HepG2 (cell line): ENCODE measurements at regions not wholly inside any gene's neighbourhood (a gene's known extent, or its start where the extent isn't known, plus 50 kb on each side); places are given as distances from the start of the nearest gene placed in this dataset.

Source experiments
- ATAC-seq: fragments of 200-7000 bp; cut with Tn5 transposase; 3 replicates; pipeline ENCODE4 v1.9.1; 2020; ENCODE audit warnings: mild to moderate bottlenecking, moderate library complexity
- BruUV-seq: library from RNA; stranded (reverse); fragments of 400-500 nt; replicated peaks from 2 replicates; lab custom pipeline; 2021; lab: Mats Ljungman, UMichigan
- CTCF ChIA-PET: fragments of 300-600 bp; formaldehyde crosslinking; extraction: SDS; loops from one replicate; lab custom pipeline; 2021; ENCODE audit warnings: low total read pairs, inconsistent platforms, low intra/inter-chr PET ratio; lab: Yijun Ruan, JAX
- POLR2A ChIA-PET: fragments of 350-600 bp; sonication (Branson Sonifier 250); formaldehyde crosslinking; loops from one replicate; lab custom pipeline; 2020; ENCODE audit warnings: antibody characterized with exemption, inconsistent platforms; lab: Yijun Ruan, JAX
- DNase-seq: peaks from one replicate; pipeline ENCODE4 v3.0.0-alpha.2; 2015; ENCODE audit warnings: low spot score
- FAIRE-seq: peaks from 3 replicates; lab custom pipeline; 2011; peaks lifted over from hg19 to GRCh38; lab: Jason Lieb, UNC
- H2AFZ ChIP-seq: one replicate; pipeline ENCODE4 v1.6.1; 2011; ENCODE audit warnings: low read length, inconsistent platforms
- H3K27ac ChIP-seq: fragments of 300-600 bp; 3 replicates; pipeline ENCODE4 v1.8.0; 2011; ENCODE audit warnings: mixed run types, mild to moderate bottlenecking, mixed read lengths, low read length, inconsistent platforms; ENCODE audit not compliant: insufficient read depth; ENCODE audit errors: extremely low read length
- H3K27me3 ChIP-seq, 2 experiments: fragments of 200-600 bp in 1 of 2; 2 replicates in 1 of 2; 3 replicates in 1 of 2; pipeline versions ENCODE4 v1.6.0 to v1.8.0; 2011; ENCODE audit warnings: low read length in 2 of 2, mild to moderate bottlenecking in 2 of 2, moderate library complexity in 2 of 2, inconsistent platforms in 1 of 2; ENCODE audit not compliant: insufficient read depth in 2 of 2, control insufficient read depth in 1 of 2
- H3K36me3 ChIP-seq, 2 experiments: fragments of 200-600 bp in 1 of 2; replicated peaks in 1 of 2; 2 replicates in 1 of 2; 3 replicates in 1 of 2; pipeline versions ENCODE4 v1.5.1 to v1.8.0; 2011; ENCODE audit warnings: low read length in 2 of 2, inconsistent platforms in 1 of 2; ENCODE audit not compliant: insufficient read depth in 2 of 2, control insufficient read depth in 1 of 2
- H3K4me1 ChIP-seq: 2 replicates; pipeline ENCODE4 v1.5.1; 2012; ENCODE audit warnings: low read length, inconsistent platforms; ENCODE audit not compliant: insufficient read depth
- H3K4me2 ChIP-seq: 2 replicates; pipeline ENCODE4 v1.6.0; 2011; ENCODE audit warnings: low read depth, low read length, inconsistent platforms
- H3K4me3 ChIP-seq, 3 experiments: fragments of 200-600 bp in 1 of 3; sonication (generic), shearing (Covaris generic) in 1 of 3; replicated peaks in 1 of 3; 2 replicates each; pipeline ENCODE4 v1.5.1; 2011 to 2016; ENCODE audit warnings: low read length in 3 of 3, inconsistent platforms in 2 of 3, low read depth in 2 of 3, mild to moderate bottlenecking in 2 of 3, control low read depth in 1 of 3, mixed read lengths in 1 of 3; ENCODE audit not compliant: insufficient read depth in 1 of 3
- H3K79me2 ChIP-seq: one replicate; pipeline ENCODE4 v1.6.1; 2011; ENCODE audit warnings: low read length, inconsistent platforms; ENCODE audit not compliant: insufficient read depth
- H3K9ac ChIP-seq: 2 replicates; pipeline ENCODE4 v1.6.0; 2011; ENCODE audit warnings: mild to moderate bottlenecking, low read depth, low read length, inconsistent platforms; ENCODE audit not compliant: insufficient read depth
- H3K9me3 ChIP-seq: 2 replicates; pipeline ENCODE4 v1.5.1; 2012; ENCODE audit warnings: mild to moderate bottlenecking, low read length
- H4K20me1 ChIP-seq: 2 replicates; pipeline ENCODE4 v1.6.0; 2011; ENCODE audit warnings: inconsistent platforms, mild to moderate bottlenecking, low read length, moderate library complexity; ENCODE audit not compliant: insufficient read depth
- GMEB1 ChIP-seq: sonication (generic); formaldehyde crosslinking; IDR thresholded peaks from 2 replicates; pipeline ENCODE4 v1.5.1; 2020; ENCODE audit warnings: missing genetic modification reagents, mild to moderate bottlenecking, borderline replicate concordance
- GPN1 ChIP-seq: sonication (generic); formaldehyde crosslinking; IDR thresholded peaks from 2 replicates; pipeline ENCODE4 v1.5.1; 2020; ENCODE audit warnings: missing genetic modification reagents, borderline replicate concordance
- MAFF ChIP-seq: IDR thresholded peaks from 2 replicates; pipeline ENCODE4 v1.6.1; 2011; ENCODE audit warnings: low read depth, low read length, improper control_type of control experiment
- PHF5A ChIP-seq: IDR thresholded peaks from one replicate; pipeline ENCODE4 v1.6.1; 2018; ENCODE audit warnings: low read depth, missing genetic modification reagents; ENCODE audit not compliant: unreplicated experiment
- ZNF225 ChIP-seq: sonication (generic); formaldehyde crosslinking; IDR thresholded peaks from 2 replicates; pipeline ENCODE4 v1.4.0; 2020; ENCODE audit warnings: mild to moderate bottlenecking, missing genetic modification reagents
- ZNF30 ChIP-seq: sonication (generic); formaldehyde crosslinking; IDR thresholded peaks from 2 replicates; pipeline ENCODE4 v1.5.0; 2020; ENCODE audit warnings: mild to moderate bottlenecking, missing genetic modification reagents
- ZNF317 ChIP-seq: sonication (generic); formaldehyde crosslinking; IDR thresholded peaks from 2 replicates; pipeline ENCODE4 v1.5.0; 2020; ENCODE audit warnings: mild to moderate bottlenecking, missing genetic modification reagents
- ZNF530 ChIP-seq: sonication (generic); formaldehyde crosslinking; IDR thresholded peaks from 2 replicates; pipeline ENCODE4 v1.5.0; 2020; ENCODE audit warnings: low read depth, mild to moderate bottlenecking, missing genetic modification reagents
- ZNF605 ChIP-seq: sonication (generic); formaldehyde crosslinking; IDR thresholded peaks from 2 replicates; pipeline ENCODE4 v1.8.0; 2022; ENCODE audit warnings: mild to moderate bottlenecking, missing genetic modification reagents
- ZZZ3 ChIP-seq: sonication (generic); formaldehyde crosslinking; IDR thresholded peaks from 2 replicates; pipeline ENCODE4 v1.4.0; 2020; ENCODE audit warnings: missing genetic modification reagents, mild to moderate bottlenecking, borderline replicate concordance
- WGBS: methylation state at CpG from one replicate; pipeline ENCODE4 v1.1.6; 2017; ENCODE audit warnings: low lambda C conversion rate; 5-methylcytosine and 5-hydroxymethylcytosine counted together
- in situ Hi-C: cut with HindIII; loops from 2 replicates; pipeline ENCODE4 v1.10.0; 2017; ENCODE audit warnings: low pct_unique_long_range_greater_than_20kb; ENCODE audit not compliant: extremely low pct_ligation_motif_present
- intact Hi-C: fragments of 100-400 bp; cut with micrococcal nuclease; formaldehyde crosslinking; loops from one replicate; pipeline ENCODE4 v1.10.0; 2022; ENCODE audit not compliant: unreplicated experiment
- TF ChIP-seq, protein P1 (sequence below): sonication (generic); IDR thresholded peaks from 2 replicates; pipeline ENCODE4 v1.6.1; 2016; ENCODE audit warnings: low read depth, borderline replicate concordance
- TF ChIP-seq, protein P2 (sequence below): sonication (generic); formaldehyde crosslinking; IDR thresholded peaks from 2 replicates; pipeline ENCODE4 v1.5.1; 2020; ENCODE audit warnings: mild to moderate bottlenecking, missing genetic modification reagents, moderate library complexity

GRCh38 chr3:143201870-143202752 is 82.5 kb downstream of the CHST2 start (continued):
- no peak for TF ChIP-seq ZZZ3 (CRISPR knock-in tag)
- no peak for TF ChIP-seq GPN1 (CRISPR knock-in tag)
- no peak for TF ChIP-seq ZNF317 (CRISPR knock-in tag)
- no peak for TF ChIP-seq GMEB1 (CRISPR knock-in tag)
- TF ChIP-seq, protein P1, sequence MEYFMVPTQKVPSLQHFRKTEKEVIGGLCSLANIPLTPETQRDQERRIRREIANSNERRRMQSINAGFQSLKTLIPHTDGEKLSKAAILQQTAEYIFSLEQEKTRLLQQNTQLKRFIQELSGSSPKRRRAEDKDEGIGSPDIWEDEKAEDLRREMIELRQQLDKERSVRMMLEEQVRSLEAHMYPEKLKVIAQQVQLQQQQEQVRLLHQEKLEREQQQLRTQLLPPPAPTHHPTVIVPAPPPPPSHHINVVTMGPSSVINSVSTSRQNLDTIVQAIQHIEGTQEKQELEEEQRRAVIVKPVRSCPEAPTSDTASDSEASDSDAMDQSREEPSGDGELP, result no peak
- no peak for TF ChIP-seq MAFF

DNA sequence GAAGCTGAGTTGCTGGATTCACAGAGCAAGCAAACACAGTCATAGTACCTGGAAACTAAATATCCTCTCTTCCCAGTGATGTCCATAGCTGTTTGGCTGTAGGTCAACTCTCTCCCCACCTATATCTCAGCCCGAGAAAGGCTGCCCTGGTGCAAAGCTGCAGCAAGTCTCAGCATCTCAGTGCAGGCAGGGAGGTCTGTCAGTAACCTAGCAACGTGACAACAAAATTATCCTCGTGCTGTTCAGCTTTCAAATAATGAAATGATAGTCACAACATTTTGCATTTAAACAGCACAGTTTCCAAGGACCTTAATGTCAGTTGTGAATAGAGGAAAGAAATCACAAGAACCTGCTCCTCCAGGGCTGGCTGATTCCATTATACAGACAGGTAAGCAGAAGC is 83.6 kb downstream of the CHST2 start:
- H3K27me3 ChIP-seq, result no peaks in the 10 kb centered on the region
- DNase-seq (no peak), FAIRE-seq (no peak), ATAC-seq (no peak)
- intact Hi-C loops, result no loop called here
- BruUV-seq, result no TSS peak
- TF ChIP-seq, protein P2, sequence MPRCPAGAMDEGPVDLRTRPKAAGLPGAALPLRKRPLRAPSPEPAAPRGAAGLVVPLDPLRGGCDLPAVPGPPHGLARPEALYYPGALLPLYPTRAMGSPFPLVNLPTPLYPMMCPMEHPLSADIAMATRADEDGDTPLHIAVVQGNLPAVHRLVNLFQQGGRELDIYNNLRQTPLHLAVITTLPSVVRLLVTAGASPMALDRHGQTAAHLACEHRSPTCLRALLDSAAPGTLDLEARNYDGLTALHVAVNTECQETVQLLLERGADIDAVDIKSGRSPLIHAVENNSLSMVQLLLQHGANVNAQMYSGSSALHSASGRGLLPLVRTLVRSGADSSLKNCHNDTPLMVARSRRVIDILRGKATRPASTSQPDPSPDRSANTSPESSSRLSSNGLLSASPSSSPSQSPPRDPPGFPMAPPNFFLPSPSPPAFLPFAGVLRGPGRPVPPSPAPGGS (CRISPR knock-in tag), result no peak
- no peak for TF ChIP-seq ZNF530 (CRISPR knock-in tag)
- TF ChIP-seq ZNF605 (CRISPR knock-in tag), result no peak
- no peak for TF ChIP-seq ZNF30
- no peak for TF ChIP-seq ZNF225 (CRISPR knock-in tag)
- TF ChIP-seq PHF5A (CRISPR knock-in tag), result no peak
- TF ChIP-seq, all 625 proteins: peak for 0
- POLR2A ChIA-PET, result no interaction called here
- Histone ChIP-seq H3K9me3 (no peaks in the 10 kb centered on the region), H4K20me1 (no peaks in the 10 kb centered on the region), H3K4me2 (no peak overlapping the region), H3K4me3 (no peak overlapping the region), H3K27ac (no peak overlapping the region), H2AFZ (no peak overlapping the region), H3K79me2 (no peaks in the 10 kb centered on the region), H3K4me1 (no peaks in the 10 kb centered on the region), H3K36me3 (no peaks in the 10 kb centered on the region), H3K9ac (no peak overlapping the region)
- CTCF ChIA-PET, result no interaction called here
- 3% methylated on average over 3 of the region's 3 CpGs for WGBS
- in situ Hi-C loops, result no loop called here
